Esophagus (tissue), 2 donors: ENCODE measurements at regions not wholly inside any gene's neighbourhood (a gene's known extent, or its start where the extent isn't known, plus 50 kb on each side); places are given as distances from the start of the nearest gene placed in this dataset.

Source experiments
- H3K27ac ChIP-seq, 2 donors: one replicate each; pipeline ENCODE4 v1.5.1; 2013; ENCODE audit warnings: low read depth in 2 of 2, mild to moderate bottlenecking in 2 of 2, inconsistent platforms in 1 of 2, low read length in 1 of 2, moderate library complexity in 1 of 2
- H3K27me3 ChIP-seq, 2 donors: one replicate each; pipeline ENCODE4 v1.6.1; 2013; ENCODE audit warnings: low read length in 2 of 2, control low read depth in 1 of 2, mild to moderate bottlenecking in 1 of 2; ENCODE audit not compliant: insufficient read depth in 2 of 2, control insufficient read depth in 1 of 2
- H3K36me3 ChIP-seq, 2 donors: one replicate each; pipeline ENCODE4 v1.6.1; 2013; ENCODE audit warnings: low read length in 1 of 2; ENCODE audit not compliant: control insufficient read depth in 2 of 2, insufficient read depth in 2 of 2
- H3K4me1 ChIP-seq, 2 donors: one replicate each; pipeline ENCODE4 v1.6.1; 2013; ENCODE audit warnings: low read length in 1 of 2; ENCODE audit not compliant: control insufficient read depth in 2 of 2, insufficient read depth in 2 of 2
- H3K4me3 ChIP-seq, 2 donors: one replicate each; pipeline ENCODE4 v1.5.1; 2013; ENCODE audit warnings: low read length in 2 of 2, mild to moderate bottlenecking in 2 of 2, low read depth in 1 of 2, moderate library complexity in 1 of 2
- H3K9me3 ChIP-seq, 2 donors: one replicate each; pipeline ENCODE4 v1.6.1; 2013; ENCODE audit warnings: mild to moderate bottlenecking in 2 of 2, low read depth in 1 of 2, low read length in 1 of 2, moderate library complexity in 1 of 2; ENCODE audit not compliant: control insufficient read depth in 2 of 2, insufficient read depth in 1 of 2
- WGBS, 2 donors: extraction: QIAGEN DNeasy Blood & Tissue Kit; methylation state at CpG; one replicate each; pipeline ENCODE4 v1.1.7; 2013; 5-methylcytosine and 5-hydroxymethylcytosine counted together
- donor health status: healthy with polysubstance abuse.
- donor health status: Bipolar disorder and iron deficiency.

GRCh38 chr6:56904068-56904467 is 50.8 kb upstream of the BEND6 start:
- Histone ChIP-seq H3K4me1 (no peaks in the 10 kb centered on the region), H3K9me3 (no peaks in the 10 kb centered on the region)
- WGBS, 2 donors, result 31 to 45% methylated on average over 3 of the region's 3 CpGs

GRCh38 chr6:56902641-56903464 is 52.1 kb upstream of the BEND6 start:
- no peaks in the 10 kb centered on the region for H3K27me3 ChIP-seq
- 26 to 29% methylated on average over 6 of the region's 6 CpGs for WGBS, 2 donors
- H3K36me3 ChIP-seq, result no peaks in the 10 kb centered on the region
- H3K4me3 ChIP-seq, result no peak overlapping the region
- H3K27ac ChIP-seq, result no peak overlapping the region
- no peaks in the 10 kb centered on the region for H3K9me3 ChIP-seq
- no peaks in the 10 kb centered on the region for H3K4me1 ChIP-seq

More at GRCh38 chr6:56904068-56904467, 50.8 kb upstream of the BEND6 start:
- Histone ChIP-seq H3K36me3 (no peaks in the 10 kb centered on the region), H3K4me3 (no peak overlapping the region), H3K27me3 (no peaks in the 10 kb centered on the region), H3K27ac (no peak overlapping the region)

GRCh38 chr6:56900784-56901183 is 54.1 kb upstream of the BEND6 start:
- WGBS, 2 donors, result 88% methylated on average over 5 of the region's 5 CpGs
- no peaks in the 10 kb centered on the region for H3K27me3 ChIP-seq
- H3K9me3 ChIP-seq, result no peaks in the 10 kb centered on the region
- no peaks in the 10 kb centered on the region for H3K36me3 ChIP-seq
- H3K4me1 ChIP-seq, result no peaks in the 10 kb centered on the region
- H3K4me3 ChIP-seq, result no peak overlapping the region
- H3K27ac ChIP-seq, result no peak overlapping the region

- Histone ChIP-seq H3K4me1 (no peaks in the 10 kb centered on the region), H3K27ac (peak overlapping the region in 1 of 2 donors; percentile 4), H3K27me3 (no peaks in the 10 kb centered on the region), H3K36me3 (no peaks in the 10 kb centered on the region), H3K9me3 (no peaks in the 10 kb centered on the region), H3K4me3 (no peak overlapping the region)
- 63 to 81% methylated on average over 2 of the region's 2 CpGs for WGBS, 2 donors
These were observed 55.2 kb upstream of the BEND6 start for GRCh38 chr6:56899753-56900152.

GRCh38 chr6:56899311-56899710 is 55.6 kb upstream of the BEND6 start:
- no peaks in the 10 kb centered on the region for H3K4me1 ChIP-seq
- no peak overlapping the region for H3K4me3 ChIP-seq
- no peaks in the 10 kb centered on the region for H3K36me3 ChIP-seq
- H3K27ac ChIP-seq, result no peak overlapping the region
- no peaks in the 10 kb centered on the region for H3K9me3 ChIP-seq
- H3K27me3 ChIP-seq, result no peaks in the 10 kb centered on the region
- 79 to 85% methylated on average over 1 of the region's 1 CpG for WGBS, 2 donors

- Histone ChIP-seq H3K9me3 (no peaks in the 10 kb centered on the region), H3K4me1 (no peaks in the 10 kb centered on the region), H3K4me3 (no peak overlapping the region), H3K27me3 (no peaks in the 10 kb centered on the region), H3K36me3 (no peaks in the 10 kb centered on the region), H3K27ac (no peak overlapping the region)
- WGBS, 2 donors, result 82 to 90% methylated on average over 4 of the region's 4 CpGs
These were observed 56.9 kb upstream of the BEND6 start for GRCh38 chr6:56897789-56898529.

- 93 to 100% methylated on average over 2 of the region's 2 CpGs for WGBS, 2 donors
- H3K27ac ChIP-seq, result no peak overlapping the region
These were observed 63.2 kb upstream of the BEND6 start for GRCh38 chr6:56891754-56892153.

GRCh38 chr6:56890683-56891429 is 64.1 kb upstream of the BEND6 start:
- Histone ChIP-seq H3K4me3 (no peak overlapping the region), H3K9me3 (no peaks in the 10 kb centered on the region), H3K27ac (peak overlapping the region; percentile 17 to 31), H3K4me1 (no peaks in the 10 kb centered on the region), H3K36me3 (no peaks in the 10 kb centered on the region), H3K27me3 (no peaks in the 10 kb centered on the region)
- WGBS, 2 donors, result 77 to 79% methylated on average over 8 of the region's 8 CpGs

More at GRCh38 chr6:56891754-56892153, 63.2 kb upstream of the BEND6 start:
- Histone ChIP-seq H3K36me3 (no peaks in the 10 kb centered on the region), H3K9me3 (no peaks in the 10 kb centered on the region), H3K27me3 (no peaks in the 10 kb centered on the region), H3K4me3 (no peak overlapping the region), H3K4me1 (no peaks in the 10 kb centered on the region)

- H3K4me3 ChIP-seq, result no peak overlapping the region
- H3K27me3 ChIP-seq, result no peaks in the 10 kb centered on the region
- 58 to 67% methylated on average over 3 of the region's 3 CpGs for WGBS, 2 donors
- no peaks in the 10 kb centered on the region for H3K36me3 ChIP-seq
- no peak overlapping the region for H3K27ac ChIP-seq
- no peaks in the 10 kb centered on the region for H3K9me3 ChIP-seq
- no peaks in the 10 kb centered on the region for H3K4me1 ChIP-seq
These were observed 64.8 kb upstream of the BEND6 start for GRCh38 chr6:56890066-56890465.
